SK-N-SH treated with all-trans-retinoic acid at 6 μM for 48 hours (cell line): ENCODE measurements at regions not wholly inside any gene's neighbourhood (a gene's known extent, or its start where the extent isn't known, plus 50 kb on each side); places are given as distances from the start of the nearest gene placed in this dataset.

ENCODE experiments used
- ATAC-seq: fragments of 200-7000 bp; cut with Tn5 transposase; 3 replicates; pipeline ENCODE4 v1.9.1; 2020; ENCODE audit warnings: mild to moderate bottlenecking, moderate library complexity
- ARNTL ChIP-seq: fragments of 450-650 bp; formaldehyde crosslinking; IDR thresholded peaks from 2 replicates; pipeline ENCODE4 v1.5.0; 2020; ENCODE audit warnings: low read depth, mild to moderate bottlenecking, moderate library complexity, borderline replicate concordance
- BACH2 ChIP-seq: fragments of 250-450 bp; sonication (Bioruptor Pico); IDR thresholded peaks from 2 replicates; pipeline ENCODE4 v1.9.0; 2021; ENCODE audit warnings: mild to moderate bottlenecking, borderline replicate concordance
- CSDC2 ChIP-seq: fragments of 250-450 bp; sonication (Bioruptor Pico); IDR thresholded peaks from 2 replicates; pipeline ENCODE4 v1.5.0; 2020; ENCODE audit warnings: mild to moderate bottlenecking, moderate library complexity
- ESRRG ChIP-seq: fragments of 250-450 bp; sonication (Bioruptor Pico); IDR thresholded peaks from 2 replicates; pipeline ENCODE4 v1.6.1; 2021; ENCODE audit warnings: mild to moderate bottlenecking
- GLIS3 ChIP-seq: fragments of 250-450 bp; sonication (Bioruptor Pico); IDR thresholded peaks from 2 replicates; pipeline ENCODE4 v1.5.0; 2020; ENCODE audit warnings: mild to moderate bottlenecking, moderate library complexity
- ISL1 ChIP-seq: fragments of 250-450 bp; sonication (Bioruptor Pico); IDR thresholded peaks from 2 replicates; pipeline ENCODE4 v2.1.2; 2022; ENCODE audit warnings: mild to moderate bottlenecking, moderate library complexity
- OSR1 ChIP-seq: fragments of 250-450 bp; sonication (Bioruptor Pico); IDR thresholded peaks from 2 replicates; pipeline ENCODE4 v1.8.0; 2022; ENCODE audit warnings: moderate library complexity, mild to moderate bottlenecking, inconsistent platforms
- PPARA ChIP-seq: fragments of 250-450 bp; sonication (Bioruptor Pico); IDR thresholded peaks from 2 replicates; pipeline ENCODE4 v1.5.0; 2020; ENCODE audit warnings: mild to moderate bottlenecking, borderline replicate concordance
- RARB ChIP-seq: fragments of 250-450 bp; sonication (Bioruptor Pico); IDR thresholded peaks from 2 replicates; pipeline ENCODE4 v1.8.0; 2021; ENCODE audit warnings: mild to moderate bottlenecking, moderate library complexity
- SNAI2 ChIP-seq: fragments of 250-450 bp; sonication (Bioruptor Pico); IDR thresholded peaks from 2 replicates; pipeline ENCODE4 v1.5.0; 2020; ENCODE audit warnings: mild to moderate bottlenecking, moderate library complexity
- TCF4 ChIP-seq: fragments of 250-450 bp; sonication (Bioruptor Pico); IDR thresholded peaks from 2 replicates; pipeline ENCODE4 v1.8.0; 2021; ENCODE audit warnings: mild to moderate bottlenecking, moderate library complexity, borderline replicate concordance
- TOX ChIP-seq: fragments of 250-450 bp; sonication (Bioruptor Pico); IDR thresholded peaks from 2 replicates; pipeline ENCODE4 v1.8.0; 2021; ENCODE audit warnings: mild to moderate bottlenecking, moderate library complexity, borderline replicate concordance
- ZFP3 ChIP-seq: fragments of 250-450 bp; sonication (Bioruptor Pico); IDR thresholded peaks from 2 replicates; pipeline ENCODE4 v1.5.0; 2020; ENCODE audit warnings: mild to moderate bottlenecking, moderate library complexity
- ZFP30 ChIP-seq: fragments of 450-650 bp; formaldehyde crosslinking; IDR thresholded peaks from 2 replicates; pipeline ENCODE4 v1.5.0; 2022; ENCODE audit warnings: mild to moderate bottlenecking, moderate library complexity
- ZNF565 ChIP-seq: fragments of 450-650 bp; formaldehyde crosslinking; conservative IDR thresholded peaks from 2 replicates; pipeline ENCODE4 v1.5.0; 2020; ENCODE audit warnings: low read depth, mild to moderate bottlenecking, moderate library complexity
- ZNF8 ChIP-seq: fragments of 450-650 bp; formaldehyde crosslinking; IDR thresholded peaks from 2 replicates; pipeline ENCODE4 v1.5.0; 2020; ENCODE audit warnings: mild to moderate bottlenecking, moderate library complexity
- TF ChIP-seq, protein P1 (sequence below): fragments of 250-450 bp; sonication (Bioruptor Pico); IDR thresholded peaks from 2 replicates; pipeline ENCODE4 v1.5.1; 2021; ENCODE audit warnings: mild to moderate bottlenecking, moderate library complexity
- TF ChIP-seq, protein P2 (sequence below): fragments of 250-450 bp; sonication (Bioruptor Pico); IDR thresholded peaks from 2 replicates; pipeline ENCODE4 v1.8.0; 2020; ENCODE audit warnings: mild to moderate bottlenecking, moderate library complexity, borderline replicate concordance
- TF ChIP-seq, protein P3 (sequence below): fragments of 250-450 bp; sonication (Bioruptor Pico); IDR thresholded peaks from 2 replicates; pipeline ENCODE4 v1.5.0; 2020; ENCODE audit warnings: mild to moderate bottlenecking, moderate library complexity
- TF ChIP-seq, protein P4 (sequence below): fragments of 250-450 bp; sonication (Bioruptor Pico); IDR thresholded peaks from 2 replicates; pipeline ENCODE4 v1.5.1; 2020; ENCODE audit warnings: low read depth, mild to moderate bottlenecking, moderate library complexity
- TF ChIP-seq, protein P5 (sequence below): fragments of 250-450 bp; sonication (Bioruptor Pico); IDR thresholded peaks from 2 replicates; pipeline ENCODE4 v1.8.0; 2021; ENCODE audit warnings: low read depth, mild to moderate bottlenecking, moderate library complexity, borderline replicate concordance

DNA sequence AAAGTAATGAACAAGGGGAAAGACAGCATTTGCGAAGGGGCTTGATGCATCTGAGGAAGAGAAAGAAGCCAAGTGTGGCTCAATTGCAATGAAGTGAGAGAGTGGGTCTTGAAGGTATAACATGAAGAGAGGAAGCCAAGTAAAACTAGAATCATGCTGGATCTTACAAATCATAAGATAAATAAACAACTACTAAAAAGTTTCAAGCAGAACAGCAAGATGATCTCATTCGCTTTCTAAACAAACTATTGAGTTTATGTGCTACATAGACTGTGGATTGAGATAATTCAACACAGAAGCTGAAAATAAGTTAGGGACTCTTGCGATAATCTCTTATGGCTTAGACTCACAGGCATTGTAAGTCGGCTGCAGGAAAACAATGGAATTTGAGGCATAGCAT, 1310.5 kb upstream of the NRXN1 start:
- TF ChIP-seq ZFP30 (no peak), ESRRG (no peak), GLIS3 (CRISPR knock-in tag) (no peak), TCF4 (CRISPR knock-in tag) (no peak), ZNF565 (CRISPR knock-in tag) (no peak), CSDC2 (CRISPR knock-in tag) (no peak), PPARA (CRISPR knock-in tag) (no peak), ZNF8 (no peak), ARNTL (CRISPR knock-in tag) (no peak), SNAI2 (CRISPR knock-in tag) (no peak), ZFP3 (no peak)
- TF ChIP-seq, protein P1, sequence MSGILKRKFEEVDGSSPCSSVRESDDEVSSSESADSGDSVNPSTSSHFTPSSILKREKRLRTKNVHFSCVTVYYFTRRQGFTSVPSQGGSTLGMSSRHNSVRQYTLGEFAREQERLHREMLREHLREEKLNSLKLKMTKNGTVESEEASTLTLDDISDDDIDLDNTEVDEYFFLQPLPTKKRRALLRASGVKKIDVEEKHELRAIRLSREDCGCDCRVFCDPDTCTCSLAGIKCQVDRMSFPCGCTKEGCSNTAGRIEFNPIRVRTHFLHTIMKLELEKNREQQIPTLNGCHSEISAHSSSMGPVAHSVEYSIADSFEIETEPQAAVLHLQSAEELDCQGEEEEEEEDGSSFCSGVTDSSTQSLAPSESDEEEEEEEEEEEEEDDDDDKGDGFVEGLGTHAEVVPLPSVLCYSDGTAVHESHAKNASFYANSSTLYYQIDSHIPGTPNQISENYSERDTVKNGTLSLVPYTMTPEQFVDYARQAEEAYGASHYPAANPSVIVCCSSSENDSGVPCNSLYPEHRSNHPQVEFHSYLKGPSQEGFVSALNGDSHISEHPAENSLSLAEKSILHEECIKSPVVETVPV: no peak
- TF ChIP-seq, protein P2, sequence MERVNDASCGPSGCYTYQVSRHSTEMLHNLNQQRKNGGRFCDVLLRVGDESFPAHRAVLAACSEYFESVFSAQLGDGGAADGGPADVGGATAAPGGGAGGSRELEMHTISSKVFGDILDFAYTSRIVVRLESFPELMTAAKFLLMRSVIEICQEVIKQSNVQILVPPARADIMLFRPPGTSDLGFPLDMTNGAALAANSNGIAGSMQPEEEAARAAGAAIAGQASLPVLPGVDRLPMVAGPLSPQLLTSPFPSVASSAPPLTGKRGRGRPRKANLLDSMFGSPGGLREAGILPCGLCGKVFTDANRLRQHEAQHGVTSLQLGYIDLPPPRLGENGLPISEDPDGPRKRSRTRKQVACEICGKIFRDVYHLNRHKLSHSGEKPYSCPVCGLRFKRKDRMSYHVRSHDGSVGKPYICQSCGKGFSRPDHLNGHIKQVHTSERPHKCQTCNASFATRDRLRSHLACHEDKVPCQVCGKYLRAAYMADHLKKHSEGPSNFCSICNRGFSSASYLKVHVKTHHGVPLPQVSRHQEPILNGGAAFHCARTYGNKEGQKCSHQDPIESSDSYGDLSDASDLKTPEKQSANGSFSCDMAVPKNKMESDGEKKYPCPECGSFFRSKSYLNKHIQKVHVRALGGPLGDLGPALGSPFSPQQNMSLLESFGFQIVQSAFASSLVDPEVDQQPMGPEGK (CRISPR knock-in tag): no peak
- TF ChIP-seq, protein P3, sequence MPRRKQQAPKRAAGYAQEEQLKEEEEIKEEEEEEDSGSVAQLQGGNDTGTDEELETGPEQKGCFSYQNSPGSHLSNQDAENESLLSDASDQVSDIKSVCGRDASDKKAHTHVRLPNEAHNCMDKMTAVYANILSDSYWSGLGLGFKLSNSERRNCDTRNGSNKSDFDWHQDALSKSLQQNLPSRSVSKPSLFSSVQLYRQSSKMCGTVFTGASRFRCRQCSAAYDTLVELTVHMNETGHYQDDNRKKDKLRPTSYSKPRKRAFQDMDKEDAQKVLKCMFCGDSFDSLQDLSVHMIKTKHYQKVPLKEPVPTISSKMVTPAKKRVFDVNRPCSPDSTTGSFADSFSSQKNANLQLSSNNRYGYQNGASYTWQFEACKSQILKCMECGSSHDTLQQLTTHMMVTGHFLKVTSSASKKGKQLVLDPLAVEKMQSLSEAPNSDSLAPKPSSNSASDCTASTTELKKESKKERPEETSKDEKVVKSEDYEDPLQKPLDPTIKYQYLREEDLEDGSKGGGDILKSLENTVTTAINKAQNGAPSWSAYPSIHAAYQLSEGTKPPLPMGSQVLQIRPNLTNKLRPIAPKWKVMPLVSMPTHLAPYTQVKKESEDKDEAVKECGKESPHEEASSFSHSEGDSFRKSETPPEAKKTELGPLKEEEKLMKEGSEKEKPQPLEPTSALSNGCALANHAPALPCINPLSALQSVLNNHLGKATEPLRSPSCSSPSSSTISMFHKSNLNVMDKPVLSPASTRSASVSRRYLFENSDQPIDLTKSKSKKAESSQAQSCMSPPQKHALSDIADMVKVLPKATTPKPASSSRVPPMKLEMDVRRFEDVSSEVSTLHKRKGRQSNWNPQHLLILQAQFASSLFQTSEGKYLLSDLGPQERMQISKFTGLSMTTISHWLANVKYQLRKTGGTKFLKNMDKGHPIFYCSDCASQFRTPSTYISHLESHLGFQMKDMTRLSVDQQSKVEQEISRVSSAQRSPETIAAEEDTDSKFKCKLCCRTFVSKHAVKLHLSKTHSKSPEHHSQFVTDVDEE (CRISPR knock-in tag): no peak
- TF ChIP-seq, protein P4, sequence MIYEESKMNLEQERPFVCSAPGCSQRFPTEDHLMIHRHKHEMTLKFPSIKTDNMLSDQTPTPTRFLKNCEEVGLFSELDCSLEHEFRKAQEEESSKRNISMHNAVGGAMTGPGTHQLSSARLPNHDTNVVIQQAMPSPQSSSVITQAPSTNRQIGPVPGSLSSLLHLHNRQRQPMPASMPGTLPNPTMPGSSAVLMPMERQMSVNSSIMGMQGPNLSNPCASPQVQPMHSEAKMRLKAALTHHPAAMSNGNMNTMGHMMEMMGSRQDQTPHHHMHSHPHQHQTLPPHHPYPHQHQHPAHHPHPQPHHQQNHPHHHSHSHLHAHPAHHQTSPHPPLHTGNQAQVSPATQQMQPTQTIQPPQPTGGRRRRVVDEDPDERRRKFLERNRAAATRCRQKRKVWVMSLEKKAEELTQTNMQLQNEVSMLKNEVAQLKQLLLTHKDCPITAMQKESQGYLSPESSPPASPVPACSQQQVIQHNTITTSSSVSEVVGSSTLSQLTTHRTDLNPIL (CRISPR knock-in tag): no peak
- TF ChIP-seq, protein P5, sequence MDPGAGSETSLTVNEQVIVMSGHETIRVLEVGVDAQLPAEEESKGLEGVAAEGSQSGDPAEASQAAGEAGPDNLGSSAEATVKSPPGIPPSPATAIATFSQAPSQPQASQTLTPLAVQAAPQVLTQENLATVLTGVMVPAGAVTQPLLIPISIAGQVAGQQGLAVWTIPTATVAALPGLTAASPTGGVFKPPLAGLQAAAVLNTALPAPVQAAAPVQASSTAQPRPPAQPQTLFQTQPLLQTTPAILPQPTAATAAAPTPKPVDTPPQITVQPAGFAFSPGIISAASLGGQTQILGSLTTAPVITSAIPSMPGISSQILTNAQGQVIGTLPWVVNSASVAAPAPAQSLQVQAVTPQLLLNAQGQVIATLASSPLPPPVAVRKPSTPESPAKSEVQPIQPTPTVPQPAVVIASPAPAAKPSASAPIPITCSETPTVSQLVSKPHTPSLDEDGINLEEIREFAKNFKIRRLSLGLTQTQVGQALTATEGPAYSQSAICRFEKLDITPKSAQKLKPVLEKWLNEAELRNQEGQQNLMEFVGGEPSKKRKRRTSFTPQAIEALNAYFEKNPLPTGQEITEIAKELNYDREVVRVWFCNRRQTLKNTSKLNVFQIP (CRISPR knock-in tag): no peak
- TF ChIP-seq, all 23 proteins: peak for 0
- no peak for ATAC-seq

DNA sequence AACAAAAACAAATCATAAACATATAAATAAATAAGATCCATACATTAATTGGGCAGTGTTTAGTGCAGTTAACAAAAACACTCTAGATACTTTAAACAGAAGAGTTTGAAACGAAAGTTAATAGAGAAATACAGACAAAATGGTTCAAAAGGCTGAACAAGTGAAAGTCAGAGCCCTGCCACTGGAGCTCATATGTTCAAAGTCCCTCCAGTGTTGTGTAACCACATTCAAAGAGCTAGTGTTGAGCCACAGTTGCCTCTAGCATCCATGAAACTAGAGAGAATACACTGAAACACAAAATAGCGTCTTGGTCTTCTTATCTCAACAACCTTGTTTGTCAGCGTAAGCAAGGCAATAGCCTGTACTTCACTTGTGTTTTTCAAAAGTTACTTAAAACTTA, 1309.8 kb upstream of the NRXN1 start:
- ATAC-seq: no peak

More for the DNA sequence above, 1309.8 kb upstream of the NRXN1 start:
- no peak for TF ChIP-seq ESRRG
- TF ChIP-seq OSR1 (CRISPR knock-in tag): no peak
- TF ChIP-seq BACH2: no peak
- no peak for TF ChIP-seq CSDC2 (CRISPR knock-in tag)
- no peak for TF ChIP-seq ZNF8
- TF ChIP-seq RARB (CRISPR knock-in tag): no peak
- no peak for TF ChIP-seq ZFP3
- TF ChIP-seq ARNTL (CRISPR knock-in tag): no peak
- no peak for TF ChIP-seq ISL1
- TF ChIP-seq, protein P1: no peak
- TF ChIP-seq, protein P5 (CRISPR knock-in tag): no peak
- TF ChIP-seq ZNF565 (CRISPR knock-in tag): no peak
- TF ChIP-seq TOX (CRISPR knock-in tag): no peak
- TF ChIP-seq, protein P2 (CRISPR knock-in tag): no peak
- no peak for TF ChIP-seq PPARA (CRISPR knock-in tag)
- no peak for TF ChIP-seq SNAI2 (CRISPR knock-in tag)
- no peak for TF ChIP-seq ZFP30
